ENCODE measurements at regions not wholly inside any gene's neighbourhood (a gene's known extent, or its start where the extent isn't known, plus 50 kb on each side); places are given as distances from the start of the nearest gene placed in this dataset.

- Mint-ChIP-seq H3K27me3 (ENCODE audit: low read depth in 2 of 2) (peaks cover 4 to 19% of the 10 kb centered on the region in 2 donors), H3K9me3 (no peaks in the 10 kb centered on the region), H3K4me3 (no peak overlapping the region), H3K27ac (no peak overlapping the region), H3K36me3 (no peaks in the 10 kb centered on the region), H3K4me1 (no peaks in the 10 kb centered on the region)
- H3K27ac ChIP-seq (ENCODE audit: low read length): no peak overlapping the region
- ATAC-seq: no peak
- H3K27me3 ChIP-seq (ENCODE audit: control insufficient read depth, insufficient read depth, low read length): no peaks in the 10 kb centered on the region
- H3K9me3 ChIP-seq (ENCODE audit: control insufficient read depth, insufficient read depth, low read length): no peaks in the 10 kb centered on the region
- no peaks in the 10 kb centered on the region for H3K36me3 ChIP-seq (ENCODE audit: control insufficient read depth, insufficient read depth, low read length)
- DNase-seq: no peak
- H3K4me1 ChIP-seq (ENCODE audit: control insufficient read depth, insufficient read depth, low read length): no peaks in the 10 kb centered on the region
- intact Hi-C loops (cut with micrococcal nuclease): no loop called here
- H3K4me3 ChIP-seq (ENCODE audit: low read length): no peak overlapping the region
- 81% methylated on average over 3 of the region's 4 CpGs for WGBS (ENCODE audit: insufficient coverage)
- TF ChIP-seq CTCF (IDR thresholded peaks at IDR 0.05): no peak
Observed at GRCh38 chr16:79795556-79795955, 195.0 kb upstream of the MAF start.

- peaks cover 4 to 19% of the 10 kb centered on the region in 2 donors for H3K27me3 Mint-ChIP-seq (ENCODE audit: low read depth in 2 of 2)
- Histone ChIP-seq H3K4me3 (ENCODE audit: low read length) (no peak overlapping the region), H3K36me3 (ENCODE audit: control insufficient read depth, insufficient read depth, low read length) (no peaks in the 10 kb centered on the region), H3K9me3 (ENCODE audit: control insufficient read depth, insufficient read depth, low read length) (no peaks in the 10 kb centered on the region), H3K27ac (ENCODE audit: low read length) (no peak overlapping the region), H3K27me3 (ENCODE audit: control insufficient read depth, insufficient read depth, low read length) (no peaks in the 10 kb centered on the region), H3K4me1 (ENCODE audit: control insufficient read depth, insufficient read depth, low read length) (no peaks in the 10 kb centered on the region)
- DNase-seq: no peak
- 90% methylated on average over 7 of the region's 8 CpGs for WGBS (ENCODE audit: insufficient coverage)
- intact Hi-C loops (cut with micrococcal nuclease): no loop called here
- H3K9me3 Mint-ChIP-seq: no peaks in the 10 kb centered on the region
- H3K4me1 Mint-ChIP-seq: no peaks in the 10 kb centered on the region
- ATAC-seq: no peak
- no peaks in the 10 kb centered on the region for H3K36me3 Mint-ChIP-seq
- TF ChIP-seq CTCF (IDR thresholded peaks at IDR 0.05): no peak
- no peak overlapping the region for H3K27ac Mint-ChIP-seq
- no peak overlapping the region for H3K4me3 Mint-ChIP-seq
Observed at GRCh38 chr16:79794941-79795340, 194.4 kb upstream of the MAF start.

GRCh38 chr16:79792664-79793351 is 192.3 kb upstream of the MAF start:
- no peaks in the 10 kb centered on the region for H3K9me3 Mint-ChIP-seq
- no peak overlapping the region for H3K27ac Mint-ChIP-seq
- H3K4me1 ChIP-seq (ENCODE audit: control insufficient read depth, insufficient read depth, low read length): no peaks in the 10 kb centered on the region
- no peaks in the 10 kb centered on the region for H3K27me3 ChIP-seq (ENCODE audit: control insufficient read depth, insufficient read depth, low read length)
- WGBS (ENCODE audit: insufficient coverage): 79% methylated on average over 7 of the region's 10 CpGs
- H3K36me3 ChIP-seq (ENCODE audit: control insufficient read depth, insufficient read depth, low read length): no peaks in the 10 kb centered on the region
- H3K27me3 Mint-ChIP-seq (ENCODE audit: low read depth in 2 of 2): peaks cover 7 to 26% of the 10 kb centered on the region in 2 donors
- no peak overlapping the region for H3K27ac ChIP-seq (ENCODE audit: low read length)
- no peaks in the 10 kb centered on the region for H3K36me3 Mint-ChIP-seq
- no peak overlapping the region for H3K4me3 Mint-ChIP-seq
- no peaks in the 10 kb centered on the region for H3K9me3 ChIP-seq (ENCODE audit: control insufficient read depth, insufficient read depth, low read length)
- intact Hi-C loops (cut with micrococcal nuclease): no loop called here
- TF ChIP-seq CTCF (IDR thresholded peaks at IDR 0.05): no peak
- H3K4me1 Mint-ChIP-seq: no peaks in the 10 kb centered on the region
- no peak for ATAC-seq
- DNase-seq: no peak
- H3K4me3 ChIP-seq (ENCODE audit: low read length): no peak overlapping the region

- H3K9me3 Mint-ChIP-seq: no peaks in the 10 kb centered on the region
- no peak overlapping the region for H3K27ac ChIP-seq (ENCODE audit: low read length)
- no peaks in the 10 kb centered on the region for H3K9me3 ChIP-seq (ENCODE audit: control insufficient read depth, insufficient read depth, low read length)
- no peak for ATAC-seq
- DNase-seq: no peak
- intact Hi-C loops (cut with micrococcal nuclease): no loop called here
- H3K36me3 Mint-ChIP-seq: no peaks in the 10 kb centered on the region
- H3K27me3 Mint-ChIP-seq (ENCODE audit: low read depth in 2 of 2): peaks cover 7 to 26% of the 10 kb centered on the region in 2 donors
- no peak for TF ChIP-seq CTCF (IDR thresholded peaks at IDR 0.05)
- H3K27ac Mint-ChIP-seq: no peak overlapping the region
- H3K4me3 Mint-ChIP-seq: no peak overlapping the region
- WGBS (ENCODE audit: insufficient coverage): 83% methylated on average over 6 of the region's 6 CpGs
- H3K4me1 ChIP-seq (ENCODE audit: control insufficient read depth, insufficient read depth, low read length): no peaks in the 10 kb centered on the region
- no peaks in the 10 kb centered on the region for H3K27me3 ChIP-seq (ENCODE audit: control insufficient read depth, insufficient read depth, low read length)
- H3K4me3 ChIP-seq (ENCODE audit: low read length): no peak overlapping the region
- H3K4me1 Mint-ChIP-seq: no peaks in the 10 kb centered on the region
- no peaks in the 10 kb centered on the region for H3K36me3 ChIP-seq (ENCODE audit: control insufficient read depth, insufficient read depth, low read length)
Observed at GRCh38 chr16:79792076-79792475, 191.5 kb upstream of the MAF start.
